Uterus (tissue), 2 donors: ENCODE measurements at regions not wholly inside any gene's neighbourhood (a gene's known extent, or its start where the extent isn't known, plus 50 kb on each side); places are given as distances from the start of the nearest gene placed in this dataset.

Source experiments
- CTCF ChIP-seq, 4 experiments: fragments of 200-600 bp in 2 of 4; fragments of 450-650 bp in 2 of 4; sonication (generic) in 2 of 4; IDR thresholded peaks; one replicate each; pipeline ENCODE4 v1.5.1; 2016 to 2019; ENCODE audit warnings: antibody characterized with exemption in 4 of 4, mild to moderate bottlenecking in 2 of 4, moderate library complexity in 1 of 4
- POLR2A ChIP-seq, 2 donors: fragments of 450-650 bp; IDR thresholded peaks; one replicate each; pipeline ENCODE4 v1.6.1; 2016; ENCODE audit warnings: antibody characterized with exemption in 2 of 2, mild to moderate bottlenecking in 1 of 2, moderate library complexity in 1 of 2

GRCh38 chr4:186368281-186368680, 102.3 kb downstream of the F11 start:
- TF ChIP-seq CTCF (IDR thresholded peaks at IDR 0.05): no peak
- no peak for TF ChIP-seq POLR2A (IDR thresholded peaks at IDR 0.05)
